ENCODE measurements at regions not wholly inside any gene's neighbourhood (a gene's known extent, or its start where the extent isn't known, plus 50 kb on each side); places are given as distances from the start of the nearest gene placed in this dataset.

GRCh38 chr5:39902626-39903025 is 477.8 kb upstream of the DAB2 start:
- WGBS, 2 donors = 91 to 94% methylated on average over 2 of the region's 2 CpGs
- intact Hi-C loops (cut with DNase I; ENCODE audit: low total_unique reads) = no loop called here
- TF ChIP-seq POLR2A (IDR thresholded peaks at IDR 0.05) (no peak), CTCF (IDR thresholded peaks at IDR 0.05) (no peak)
- H3K4me3 ChIP-seq (ENCODE audit: low read depth, poor library complexity, severe bottlenecking) = no peak overlapping the region
- DNase-seq (ENCODE audit: low spot score in 2 of 2) = no peak

- H3K4me3 ChIP-seq (ENCODE audit: low read depth, poor library complexity, severe bottlenecking) = no peak overlapping the region
- TF ChIP-seq POLR2A (IDR thresholded peaks at IDR 0.05) (no peak), CTCF (IDR thresholded peaks at IDR 0.05) (no peak)
- WGBS, 2 donors = 81 to 84% methylated on average over 1 of the region's 1 CpG
- no peak for DNase-seq (ENCODE audit: low spot score in 2 of 2)
- intact Hi-C loops (cut with DNase I; ENCODE audit: low total_unique reads) = no loop called here
These were observed 474.0 kb upstream of the DAB2 start for GRCh38 chr5:39898731-39899130.

- DNase-seq (ENCODE audit: low spot score in 2 of 2) = no peak
- 75 to 93% methylated on average over 5 of the region's 5 CpGs for WGBS, 2 donors
- TF ChIP-seq CTCF (IDR thresholded peaks at IDR 0.05) (no peak), POLR2A (IDR thresholded peaks at IDR 0.05) (no peak)
- intact Hi-C loops (cut with DNase I; ENCODE audit: low total_unique reads) = no loop called here
- H3K4me3 ChIP-seq (ENCODE audit: low read depth, poor library complexity, severe bottlenecking) = no peak overlapping the region
These were observed 471.9 kb upstream of the DAB2 start for GRCh38 chr5:39896706-39897105.

- H3K4me3 ChIP-seq (ENCODE audit: low read depth, poor library complexity, severe bottlenecking) = no peak overlapping the region
- DNase-seq (ENCODE audit: low spot score in 2 of 2) = no peak
- TF ChIP-seq POLR2A (IDR thresholded peaks at IDR 0.05) (no peak), CTCF (IDR thresholded peaks at IDR 0.05) (no peak)
- intact Hi-C loops (cut with DNase I; ENCODE audit: low total_unique reads) = no loop called here
- 82 to 89% methylated on average over 3 of the region's 3 CpGs for WGBS, 2 donors
These were observed 471.3 kb upstream of the DAB2 start for GRCh38 chr5:39896104-39896503.

- DNase-seq (ENCODE audit: low spot score in 2 of 2) = no peak
These were observed 467.9 kb upstream of the DAB2 start for GRCh38 chr5:39892708-39893107.

More at GRCh38 chr5:39892708-39893107, 467.9 kb upstream of the DAB2 start:
- TF ChIP-seq CTCF (IDR thresholded peaks at IDR 0.05) = no peak
- no peak for TF ChIP-seq POLR2A (IDR thresholded peaks at IDR 0.05)
- 16 to 35% methylated on average over 1 of the region's 1 CpG for WGBS, 2 donors
- no peak overlapping the region for H3K4me3 ChIP-seq (ENCODE audit: low read depth, poor library complexity, severe bottlenecking)
- intact Hi-C loops (cut with DNase I; ENCODE audit: low total_unique reads) = no loop called here
